Femur (tissue), 1 donor: ENCODE measurements at regions not wholly inside any gene's neighbourhood (a gene's known extent, or its start where the extent isn't known, plus 50 kb on each side); places are given as distances from the start of the nearest gene placed in this dataset.
"Not testable (repeated sequence)": the region's sequence is repeated elsewhere in the genome, so short reads cannot be mapped to it uniquely, and the experiment has no call there.

ENCODE experiments used
- DNase-seq: peaks from one replicate; pipeline ENCODE4 v3.0.0-alpha.2; 2017

GRCh38 chr13:50730496-50731351, 112.8 kb downstream of the DLEU7 start:
- no peak for DNase-seq

DNA sequence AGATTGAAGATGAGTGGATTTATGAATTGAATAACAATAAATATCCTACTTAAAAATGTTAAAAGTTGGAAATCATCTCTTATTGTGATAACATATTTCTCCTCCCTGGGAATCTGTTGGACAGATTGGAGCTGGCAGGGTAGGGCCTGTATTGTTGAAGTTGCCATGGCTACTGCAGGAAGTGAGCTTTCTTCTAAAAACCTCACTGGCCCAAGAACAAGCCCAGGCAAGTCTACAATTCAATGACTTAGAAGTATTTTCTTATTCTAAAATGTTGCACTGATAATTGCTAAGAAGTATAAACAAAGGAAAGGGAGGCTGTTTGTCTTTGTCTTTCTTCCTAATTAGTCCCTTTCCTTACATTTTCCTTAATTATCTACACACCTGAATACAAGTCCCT, 112.1 kb downstream of the DLEU7 start:
- DNase-seq, result no peak

GRCh38 chr13:50732712-50733111, 110.8 kb downstream of the DLEU7 start:
- DNase-seq, result no peak

- DNase-seq, result no peak
Observed at GRCh38 chr13:50733392-50733791, 110.1 kb downstream of the DLEU7 start.

GRCh38 chr13:50735071-50735470, 108.4 kb downstream of the DLEU7 start:
- no peak for DNase-seq

GRCh38 chr13:50740052-50740741, 103.3 kb downstream of the DLEU7 start:
- no peak for DNase-seq

- no peak for DNase-seq
Observed at GRCh38 chr13:50742353-50742752, 101.1 kb downstream of the DLEU7 start.

GRCh38 chr13:50742968-50743367, 100.5 kb downstream of the DLEU7 start:
- DNase-seq, result no peak

DNA sequence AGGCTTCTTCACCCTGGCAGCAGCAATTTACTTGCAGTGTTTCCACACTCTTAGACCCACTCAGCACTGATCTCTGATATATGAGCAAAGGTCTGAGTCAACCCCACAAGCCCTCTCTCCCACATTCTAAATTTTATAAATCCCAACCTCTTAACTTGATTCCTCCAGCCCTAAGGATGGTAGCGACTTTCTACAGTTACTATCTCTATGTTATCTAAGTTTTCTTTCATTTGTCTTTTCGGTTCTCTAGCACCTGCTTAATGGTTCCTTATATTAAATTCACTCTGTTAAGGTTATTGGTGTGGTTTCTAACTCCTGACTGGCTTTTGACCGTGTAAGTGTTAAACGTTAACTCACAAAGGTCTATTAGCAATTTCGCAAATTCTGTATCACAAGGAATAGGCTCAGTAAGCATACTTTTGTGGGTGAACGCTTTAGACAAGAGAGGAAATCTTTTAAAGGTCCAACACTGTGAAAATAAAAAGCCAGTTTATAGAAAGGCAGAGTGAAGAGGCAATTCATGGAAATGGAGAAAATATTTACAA, 99.3 kb downstream of the DLEU7 start:
- DNase-seq, result no peak

GRCh38 chr13:50745542-50746115, 97.9 kb downstream of the DLEU7 start:
- no peak for DNase-seq

GRCh38 chr13:50747737-50748350, 95.6 kb downstream of the DLEU7 start:
- DNase-seq, result no peak

GRCh38 chr13:50753221-50753620, 90.3 kb downstream of the DLEU7 start:
- DNase-seq, result not testable (repeated sequence)

- peak; percentile 48 for DNase-seq
Observed at GRCh38 chr13:50755862-50756685, 87.4 kb downstream of the DLEU7 start.

GRCh38 chr13:50757008-50757407, 86.5 kb downstream of the DLEU7 start:
- DNase-seq, result no peak

DNA sequence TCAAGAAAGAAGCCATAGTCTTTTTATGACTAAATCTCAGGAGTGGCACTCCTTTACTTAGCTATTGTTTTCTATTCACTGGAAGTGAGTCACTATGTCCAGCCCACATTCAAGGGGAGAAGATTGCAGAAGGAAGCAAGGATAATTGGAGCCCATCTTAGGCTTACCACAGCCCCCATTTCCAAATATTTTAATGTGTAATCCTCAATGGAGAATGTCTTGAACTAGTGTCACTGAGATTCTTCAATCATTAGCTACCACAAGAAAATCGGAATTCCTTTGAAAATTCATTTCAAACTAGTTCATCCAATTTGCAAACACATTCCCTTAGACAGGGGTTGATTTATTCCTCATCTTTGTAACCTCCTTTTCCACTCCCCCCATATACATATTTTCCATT, 84.7 kb downstream of the DLEU7 start:
- DNase-seq, result no peak

GRCh38 chr13:50760751-50761150, 82.7 kb downstream of the DLEU7 start:
- no peak for DNase-seq

DNA sequence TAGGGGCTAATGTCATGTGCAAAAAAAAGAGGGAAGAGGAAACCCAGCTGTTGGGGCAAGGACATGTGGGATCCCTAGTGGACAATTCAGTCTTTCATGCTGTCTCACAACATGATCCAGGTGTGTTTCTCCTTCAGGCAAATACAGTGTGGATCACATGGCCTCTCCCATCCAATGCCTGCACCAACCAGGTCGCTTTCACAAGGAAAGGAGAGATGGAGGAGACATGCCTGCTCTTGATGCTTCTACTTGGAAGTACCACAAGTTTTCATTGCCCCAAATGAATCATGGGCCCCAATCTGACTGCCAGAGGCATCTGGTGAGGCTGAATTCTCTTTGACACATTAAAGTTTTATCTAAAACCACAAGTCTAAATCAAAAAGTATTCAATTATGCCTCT, 82.1 kb downstream of the DLEU7 start:
- no peak for DNase-seq

GRCh38 chr13:50762969-50763567, 80.4 kb downstream of the DLEU7 start:
- DNase-seq, result no peak

- peak; percentile 45 for DNase-seq
Observed at GRCh38 chr13:50766013-50766412, 77.5 kb downstream of the DLEU7 start.

- no peak for DNase-seq
Observed at GRCh38 chr13:50766695-50767094, 76.8 kb downstream of the DLEU7 start.

DNA sequence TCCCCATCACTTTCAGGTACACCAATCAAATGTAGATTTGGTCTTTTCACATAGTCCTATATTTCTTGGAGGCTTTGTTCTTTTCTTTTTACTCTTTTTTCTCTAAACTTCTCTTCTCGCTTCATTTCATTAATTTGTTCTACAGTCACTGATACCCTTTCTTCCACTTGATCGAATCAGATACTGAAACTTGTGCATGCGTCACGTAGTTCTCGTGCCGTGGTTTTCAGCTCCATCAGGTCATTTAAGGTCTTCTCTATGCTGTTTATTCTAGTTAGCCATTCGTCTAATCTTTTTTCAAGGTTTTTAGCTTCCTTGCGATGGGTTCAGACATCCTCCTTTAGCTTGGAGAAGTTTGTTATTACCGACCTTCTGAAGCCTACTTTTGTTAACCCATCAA, 70.6 kb downstream of the DLEU7 start:
- DNase-seq, result not testable (repeated sequence)
